ENCODE measurements at regions not wholly inside any gene's neighbourhood (a gene's known extent, or its start where the extent isn't known, plus 50 kb on each side); places are given as distances from the start of the nearest gene placed in this dataset.

- ATAC-seq (no peak), DNase-seq (no peak)
- Histone ChIP-seq H3K9me3 (no peaks in the 10 kb centered on the region), H3K4me1 (ENCODE audit: low read depth) (no peaks in the 10 kb centered on the region), H3K36me3 (ENCODE audit: low read depth) (no peaks in the 10 kb centered on the region), H3K4me3 (no peak overlapping the region)
- intact Hi-C loops (cut with DNase I, micrococcal nuclease): no loop called here
- TF ChIP-seq CTCF (IDR thresholded peaks at IDR 0.05): no peak
These were observed 826.2 kb downstream of the CDH8 start for GRCh38 chr16:61210076-61210475.

- Histone ChIP-seq H3K36me3 (ENCODE audit: low read depth) (no peaks in the 10 kb centered on the region), H3K9me3 (peaks cover 8% of the 10 kb centered on the region), H3K4me1 (ENCODE audit: low read depth) (no peaks in the 10 kb centered on the region), H3K4me3 (no peak overlapping the region)
- intact Hi-C loops (cut with DNase I, micrococcal nuclease): no loop called here
- ATAC-seq (no peak), DNase-seq (no peak)
- no peak for TF ChIP-seq CTCF (IDR thresholded peaks at IDR 0.05)
These were observed 841.2 kb downstream of the CDH8 start for GRCh38 chr16:61195006-61195405.

- H3K9me3 ChIP-seq: peaks cover 8% of the 10 kb centered on the region
- ATAC-seq (no peak), DNase-seq (no peak)
- H3K4me1 ChIP-seq (ENCODE audit: low read depth): no peaks in the 10 kb centered on the region
- H3K36me3 ChIP-seq (ENCODE audit: low read depth): no peaks in the 10 kb centered on the region
- TF ChIP-seq CTCF (IDR thresholded peaks at IDR 0.05): no peak
- H3K4me3 ChIP-seq: no peak overlapping the region
- intact Hi-C loops (cut with DNase I, micrococcal nuclease): no loop called here
These were observed 841.7 kb downstream of the CDH8 start for GRCh38 chr16:61194573-61194972.

GRCh38 chr16:61182391-61182790 lies 853.8 kb downstream of the CDH8 start:
- Histone ChIP-seq H3K4me3 (no peak overlapping the region), H3K36me3 (ENCODE audit: low read depth) (no peaks in the 10 kb centered on the region), H3K4me1 (ENCODE audit: low read depth) (no peaks in the 10 kb centered on the region), H3K9me3 (peaks cover 5% of the 10 kb centered on the region)
- TF ChIP-seq CTCF (IDR thresholded peaks at IDR 0.05): no peak
- no peak for DNase-seq
- ATAC-seq: no peak
- intact Hi-C loops (cut with DNase I, micrococcal nuclease): no loop called here

- DNase-seq: no peak
- H3K9me3 ChIP-seq: peaks cover 5% of the 10 kb centered on the region
- intact Hi-C loops (cut with DNase I, micrococcal nuclease): no loop called here
- no peak for TF ChIP-seq CTCF (IDR thresholded peaks at IDR 0.05)
- no peak for ATAC-seq
- no peaks in the 10 kb centered on the region for H3K36me3 ChIP-seq (ENCODE audit: low read depth)
- no peaks in the 10 kb centered on the region for H3K4me1 ChIP-seq (ENCODE audit: low read depth)
- H3K4me3 ChIP-seq: no peak overlapping the region
These were observed 854.3 kb downstream of the CDH8 start for GRCh38 chr16:61181982-61182381.

GRCh38 chr16:61179561-61179960 lies 856.7 kb downstream of the CDH8 start:
- ATAC-seq (no peak), DNase-seq (no peak)
- H3K4me1 ChIP-seq (ENCODE audit: low read depth): no peaks in the 10 kb centered on the region
- H3K9me3 ChIP-seq: peaks cover 12% of the 10 kb centered on the region
- H3K4me3 ChIP-seq: no peak overlapping the region
- TF ChIP-seq CTCF (IDR thresholded peaks at IDR 0.05): no peak
- intact Hi-C loops (cut with DNase I, micrococcal nuclease): no loop called here
- no peaks in the 10 kb centered on the region for H3K36me3 ChIP-seq (ENCODE audit: low read depth)

All from mucosa of descending colon (tissue), 3 donors.